GM12878 (cell line): ENCODE measurements at regions not wholly inside any gene's neighbourhood (a gene's known extent, or its start where the extent isn't known, plus 50 kb on each side); places are given as distances from the start of the nearest gene placed in this dataset.

Source experiments
- ATAC-seq: fragments of 200-7000 bp; cut with Tn5 transposase; 3 replicates; pipeline ENCODE4 v1.9.1; 2020; ENCODE audit warnings: mild to moderate bottlenecking, moderate library complexity
- BruUV-seq: library from RNA; stranded (reverse); fragments of 400-500 nt; replicated peaks from 2 replicates; lab custom pipeline; 2021; lab: Mats Ljungman, UMichigan
- CTCF ChIA-PET: fragments of 300-600 bp; sonication (Branson Sonifier 250); formaldehyde crosslinking; extraction: SDS; loops from one replicate; lab custom pipeline; 2021; ENCODE audit warnings: inconsistent platforms; lab: Yijun Ruan, JAX
- POLR2A ChIA-PET: fragments of 350-600 bp; formaldehyde crosslinking; extraction: SDS; loops from one replicate; lab custom pipeline; 2021; ENCODE audit warnings: inconsistent platforms; lab: Charles Lee
- RAD21 ChIA-PET: fragments of 300-600 bp; sonication (Branson Sonifier 250); formaldehyde crosslinking; loops from one replicate; lab custom pipeline; 2023; ENCODE audit warnings: antibody characterized with exemption; ENCODE audit not compliant: unreplicated experiment; lab: Charles Lee
- SMC1A ChIA-PET: fragments of 300-600 bp; sonication (Branson Sonifier 250); formaldehyde crosslinking; loops from one replicate; lab custom pipeline; 2023; ENCODE audit not compliant: unreplicated experiment, uncharacterized antibody; lab: Charles Lee
- DNase-seq: peaks from one replicate; pipeline ENCODE4 v3.0.0-alpha.2; 2011; ENCODE audit warnings: low read depth, low spot score
- FAIRE-seq: peaks from 3 replicates; lab custom pipeline; 2011; peaks lifted over from hg19 to GRCh38; lab: Jason Lieb, UNC
- H2AFZ ChIP-seq: 2 replicates; pipeline ENCODE4 v1.6.0; 2011; ENCODE audit warnings: low read depth, low read length, control low read depth; ENCODE audit not compliant: control insufficient read depth
- H3K27ac ChIP-seq: 2 replicates; pipeline ENCODE4 v1.5.1; 2011; ENCODE audit warnings: control low read depth; ENCODE audit not compliant: control insufficient read depth, insufficient read depth
- H3K27me3 ChIP-seq, 2 experiments: replicated peaks in 1 of 2; 2 replicates each; pipeline versions ENCODE4 v1.6.0 to v1.6.1; 2011; ENCODE audit warnings: low read length in 1 of 2; ENCODE audit not compliant: control insufficient read depth in 2 of 2, insufficient read depth in 2 of 2
- H3K36me3 ChIP-seq, 2 experiments: 2 replicates each; pipeline ENCODE4 v1.5.1; 2011; ENCODE audit warnings: low read length in 1 of 2; ENCODE audit not compliant: control insufficient read depth in 2 of 2, insufficient read depth in 2 of 2
- H3K4me1 ChIP-seq: 2 replicates; pipeline ENCODE4 v1.6.1; 2011; ENCODE audit warnings: mild to moderate bottlenecking, low read length, moderate library complexity, mixed read lengths; ENCODE audit not compliant: control insufficient read depth, insufficient read depth
- H3K4me2 ChIP-seq: 2 replicates; pipeline ENCODE4 v1.6.0; 2011; ENCODE audit warnings: control low read depth; ENCODE audit not compliant: control insufficient read depth, insufficient read depth
- H3K4me3 ChIP-seq: fragments of 200-600 bp; sonication (generic); 2 replicates; pipeline ENCODE4 v1.5.1; 2016
- H3K79me2 ChIP-seq: 2 replicates; pipeline ENCODE4 v1.6.0; 2011; ENCODE audit warnings: low read length; ENCODE audit not compliant: control insufficient read depth, insufficient read depth
- H3K9ac ChIP-seq: 2 replicates; pipeline ENCODE4 v1.8.0; 2011; ENCODE audit warnings: low read length, control low read depth, mixed read lengths; ENCODE audit not compliant: control insufficient read depth, insufficient read depth
- H3K9me3 ChIP-seq: replicated peaks from 3 replicates; pipeline ENCODE4 v1.5.1; 2011; ENCODE audit warnings: mild to moderate bottlenecking, low read length; ENCODE audit not compliant: control insufficient read depth, insufficient read depth
- H4K20me1 ChIP-seq: 2 replicates; pipeline ENCODE4 v1.6.0; 2011; ENCODE audit not compliant: control insufficient read depth, insufficient read depth
- ATF3 ChIP-seq: IDR thresholded peaks from 2 replicates; pipeline ENCODE4 v1.6.1; 2011; ENCODE audit warnings: low read depth, mild to moderate bottlenecking, low read length, moderate library complexity, borderline replicate concordance; ENCODE audit errors: extremely low read depth
- EGR1 ChIP-seq, 2 experiments: IDR thresholded peaks; 1 replicate in 1 of 2; 2 replicates in 1 of 2; pipeline ENCODE4 v1.6.1; 2011 to 2012; ENCODE audit warnings: low read depth in 2 of 2, low read length in 2 of 2, borderline replicate concordance in 1 of 2, mild to moderate bottlenecking in 1 of 2, moderate library complexity in 1 of 2
- HDGF ChIP-seq: fragments of 450-650 bp; IDR thresholded peaks from 2 replicates; pipeline ENCODE4 v1.6.1; 2016; ENCODE audit warnings: antibody characterized with exemption
- NFYB ChIP-seq: IDR thresholded peaks from 2 replicates; pipeline ENCODE4 v1.6.1; 2011; ENCODE audit warnings: low read depth, mild to moderate bottlenecking, low read length, improper control_type of control experiment, moderate library complexity; ENCODE audit not compliant: insufficient read depth
- RB1 ChIP-seq: fragments of 450-650 bp; formaldehyde crosslinking; IDR thresholded peaks from 2 replicates; pipeline ENCODE4 v1.6.1; 2017; ENCODE audit warnings: mild to moderate bottlenecking, borderline replicate concordance
- RFX5 ChIP-seq: IDR thresholded peaks from 2 replicates; pipeline ENCODE4 v1.6.1; 2011; ENCODE audit warnings: low read depth, low read length, improper control_type of control experiment
- RUNX3 ChIP-seq: IDR thresholded peaks from 2 replicates; pipeline ENCODE4 v1.6.1; 2012; ENCODE audit warnings: low read length, inconsistent platforms
- SREBF1 ChIP-seq: IDR thresholded peaks from 2 replicates; pipeline ENCODE4 v1.6.1; 2012; ENCODE audit warnings: mild to moderate bottlenecking, low read length
- SUPT20H ChIP-seq: IDR thresholded peaks from 2 replicates; pipeline ENCODE4 v1.6.1; 2011; ENCODE audit warnings: low read depth, mild to moderate bottlenecking, low read length, moderate library complexity, borderline replicate concordance; ENCODE audit not compliant: control insufficient read depth
- ZBTB11 ChIP-seq: fragments of 450-650 bp; formaldehyde crosslinking; IDR thresholded peaks from 2 replicates; pipeline ENCODE4 v1.5.0; 2022; ENCODE audit warnings: mild to moderate bottlenecking, missing genetic modification characterization
- ZBTB4 ChIP-seq: fragments of 450-650 bp; formaldehyde crosslinking; IDR thresholded peaks from 2 replicates; pipeline ENCODE4 v1.4.0; 2022; ENCODE audit warnings: mild to moderate bottlenecking, moderate library complexity
- WGBS: methylation state at CpG from one replicate; pipeline ENCODE4 v1.1.6; 2016; ENCODE audit warnings: low lambda C conversion rate; ENCODE audit not compliant: insufficient replicate concordance, insufficient coverage; ENCODE audit errors: missing lambda C conversion rate; 5-methylcytosine and 5-hydroxymethylcytosine counted together
- in situ Hi-C: fragments of 300-500 bp; cut with MboI; formaldehyde crosslinking; loops from 9 replicates; pipeline ENCODE4 v1.14.3; 2018; ENCODE audit warnings: mixed read lengths
- intact Hi-C: fragments of 100-400 bp; cut with micrococcal nuclease; formaldehyde crosslinking; loops from one replicate; pipeline ENCODE4 v1.14.2; 2022; ENCODE audit not compliant: unreplicated experiment

- H3K4me1 ChIP-seq, result no peaks in the 10 kb centered on the region
- in situ Hi-C loops (no loop called here), intact Hi-C loops (no loop called here)
- TF ChIP-seq ZBTB11 (no peak), RB1 (no peak), SREBF1 (no peak), RUNX3 (no peak), SUPT20H (no peak), RFX5 (no peak), EGR1 (IDR thresholded peaks at IDR 0.05; ENCODE audit: borderline replicate concordance in 1 of 2, low read depth in 2 of 2, low read length in 2 of 2) (no peak), ZBTB4 (CRISPR knock-in tag) (no peak), HDGF (no peak), NFYB (no peak), ATF3 (no peak)
- 5% methylated on average over 1 of the region's 1 CpG for WGBS
- POLR2A ChIA-PET, result no interaction called here
- no peak overlapping the region for H2AFZ ChIP-seq
- H4K20me1 ChIP-seq, result no peaks in the 10 kb centered on the region
- FAIRE-seq (no peak), DNase-seq (no peak), ATAC-seq (no peak)
- SMC1A ChIA-PET, result no interaction called here
- RAD21 ChIA-PET, result no interaction called here
- H3K36me3 ChIP-seq, result no peaks in the 10 kb centered on the region
- no peak overlapping the region for H3K4me2 ChIP-seq
- no peak overlapping the region for H3K4me3 ChIP-seq
- no TSS peak for BruUV-seq
- H3K79me2 ChIP-seq, result no peaks in the 10 kb centered on the region
- H3K9ac ChIP-seq, result no peak overlapping the region
- no peaks in the 10 kb centered on the region for H3K9me3 ChIP-seq
- H3K27ac ChIP-seq, result no peak overlapping the region
- CTCF ChIA-PET, result interaction anchor here (0.6 to 0.7 kb wide), 2 partner anchors 739 to 1750 kb away, joined by 3 read pairs; no protein-coding TSS in a partner anchor
- no peaks in the 10 kb centered on the region for H3K27me3 ChIP-seq
Measured at GRCh38 chr10:89979726-89980125, 278.3 kb downstream of the KIF20B start.
